KMS-11 (cell line): ENCODE measurements at regions not wholly inside any gene's neighbourhood (a gene's known extent, or its start where the extent isn't known, plus 50 kb on each side); places are given as distances from the start of the nearest gene placed in this dataset.

ENCODE experiments used
- H2AFZ ChIP-seq: fragments of 200-600 bp; sonication (generic); 2 replicates; pipeline ENCODE4 v1.6.1; 2016; ENCODE audit warnings: antibody characterized with exemption, mixed run types, low read depth
- H3K27ac ChIP-seq: fragments of 200-600 bp; sonication (generic); 2 replicates; pipeline ENCODE4 v1.6.1; 2016; ENCODE audit warnings: mild to moderate bottlenecking, mixed run types
- H3K27me3 ChIP-seq: fragments of 200-600 bp; sonication (generic); 2 replicates; pipeline ENCODE4 v1.6.1; 2017; ENCODE audit warnings: mild to moderate bottlenecking, low read depth, mixed run types, moderate library complexity; ENCODE audit not compliant: insufficient read depth
- H3K36me3 ChIP-seq: fragments of 200-600 bp; sonication (generic); 2 replicates; pipeline ENCODE4 v1.6.1; 2017; ENCODE audit warnings: mild to moderate bottlenecking, mixed run types; ENCODE audit not compliant: insufficient read depth
- H3K4me1 ChIP-seq: fragments of 200-600 bp; sonication (generic); 2 replicates; pipeline ENCODE4 v1.6.1; 2016; ENCODE audit warnings: mild to moderate bottlenecking, low read depth, mixed run types; ENCODE audit not compliant: poor library complexity, severe bottlenecking
- H3K4me2 ChIP-seq: fragments of 200-600 bp; sonication (generic); 2 replicates; pipeline ENCODE4 v1.7.0; 2016; ENCODE audit warnings: mild to moderate bottlenecking, mixed run types
- H3K4me3 ChIP-seq: fragments of 200-600 bp; sonication (generic); IDR thresholded peaks from 2 replicates; pipeline ENCODE4 v1.6.1; 2017; ENCODE audit warnings: low read depth, low read length, mixed read lengths; ENCODE audit not compliant: insufficient read depth
- H3K79me2 ChIP-seq: fragments of 200-600 bp; sonication (generic); 2 replicates; pipeline ENCODE4 v1.6.1; 2016; ENCODE audit warnings: low read depth, mixed run types; ENCODE audit not compliant: insufficient read depth
- H3K9ac ChIP-seq: fragments of 200-600 bp; sonication (generic); 2 replicates; pipeline ENCODE4 v1.6.1; 2016; ENCODE audit warnings: mild to moderate bottlenecking, mixed run types
- H4K20me1 ChIP-seq: fragments of 200-600 bp; sonication (generic); 2 replicates; pipeline ENCODE4 v1.6.1; 2016; ENCODE audit warnings: mild to moderate bottlenecking, mixed run types; ENCODE audit not compliant: insufficient read depth
- TF ChIP-seq, protein P1 (sequence below): fragments of 200-600 bp; sonication (generic); conservative IDR thresholded peaks from 2 replicates; pipeline ENCODE4 v1.6.1; 2017; ENCODE audit warnings: low read depth, mild to moderate bottlenecking, antibody characterized with exemption, low read length, moderate library complexity, mixed read lengths

DNA sequence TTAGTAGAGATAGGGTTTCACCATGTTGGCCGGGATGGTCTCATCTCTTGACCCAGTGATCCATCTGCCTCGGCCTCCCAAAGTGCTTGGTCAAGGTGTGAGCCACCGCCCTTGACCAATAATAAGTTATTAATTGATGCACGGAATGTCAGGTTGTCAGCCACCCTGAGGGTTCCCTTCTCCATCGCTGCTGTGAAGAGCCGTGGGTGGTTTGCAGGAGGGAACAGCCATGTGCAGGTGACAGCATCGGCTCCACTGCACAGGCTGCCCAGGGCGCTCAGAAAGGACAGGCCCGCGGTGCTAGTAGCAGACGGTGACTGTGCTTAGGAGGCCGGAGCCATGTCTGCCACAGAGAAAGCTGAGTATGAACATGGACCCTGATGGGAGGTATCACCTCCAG lies 814.0 kb downstream of the BRD1 start:
- H3K36me3 ChIP-seq: no peaks in the 10 kb centered on the region
- no peak overlapping the region for H3K4me2 ChIP-seq
- no peaks in the 10 kb centered on the region for H4K20me1 ChIP-seq
- H3K4me1 ChIP-seq: no peaks in the 10 kb centered on the region
- H3K9ac ChIP-seq: no peak overlapping the region
- no peak overlapping the region for H3K27ac ChIP-seq
- no peak overlapping the region for H3K4me3 ChIP-seq
- H2AFZ ChIP-seq: no peak overlapping the region
- TF ChIP-seq, protein P1, sequence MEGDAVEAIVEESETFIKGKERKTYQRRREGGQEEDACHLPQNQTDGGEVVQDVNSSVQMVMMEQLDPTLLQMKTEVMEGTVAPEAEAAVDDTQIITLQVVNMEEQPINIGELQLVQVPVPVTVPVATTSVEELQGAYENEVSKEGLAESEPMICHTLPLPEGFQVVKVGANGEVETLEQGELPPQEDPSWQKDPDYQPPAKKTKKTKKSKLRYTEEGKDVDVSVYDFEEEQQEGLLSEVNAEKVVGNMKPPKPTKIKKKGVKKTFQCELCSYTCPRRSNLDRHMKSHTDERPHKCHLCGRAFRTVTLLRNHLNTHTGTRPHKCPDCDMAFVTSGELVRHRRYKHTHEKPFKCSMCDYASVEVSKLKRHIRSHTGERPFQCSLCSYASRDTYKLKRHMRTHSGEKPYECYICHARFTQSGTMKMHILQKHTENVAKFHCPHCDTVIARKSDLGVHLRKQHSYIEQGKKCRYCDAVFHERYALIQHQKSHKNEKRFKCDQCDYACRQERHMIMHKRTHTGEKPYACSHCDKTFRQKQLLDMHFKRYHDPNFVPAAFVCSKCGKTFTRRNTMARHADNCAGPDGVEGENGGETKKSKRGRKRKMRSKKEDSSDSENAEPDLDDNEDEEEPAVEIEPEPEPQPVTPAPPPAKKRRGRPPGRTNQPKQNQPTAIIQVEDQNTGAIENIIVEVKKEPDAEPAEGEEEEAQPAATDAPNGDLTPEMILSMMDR: no peak
- no peaks in the 10 kb centered on the region for H3K27me3 ChIP-seq
- no peaks in the 10 kb centered on the region for H3K79me2 ChIP-seq

DNA sequence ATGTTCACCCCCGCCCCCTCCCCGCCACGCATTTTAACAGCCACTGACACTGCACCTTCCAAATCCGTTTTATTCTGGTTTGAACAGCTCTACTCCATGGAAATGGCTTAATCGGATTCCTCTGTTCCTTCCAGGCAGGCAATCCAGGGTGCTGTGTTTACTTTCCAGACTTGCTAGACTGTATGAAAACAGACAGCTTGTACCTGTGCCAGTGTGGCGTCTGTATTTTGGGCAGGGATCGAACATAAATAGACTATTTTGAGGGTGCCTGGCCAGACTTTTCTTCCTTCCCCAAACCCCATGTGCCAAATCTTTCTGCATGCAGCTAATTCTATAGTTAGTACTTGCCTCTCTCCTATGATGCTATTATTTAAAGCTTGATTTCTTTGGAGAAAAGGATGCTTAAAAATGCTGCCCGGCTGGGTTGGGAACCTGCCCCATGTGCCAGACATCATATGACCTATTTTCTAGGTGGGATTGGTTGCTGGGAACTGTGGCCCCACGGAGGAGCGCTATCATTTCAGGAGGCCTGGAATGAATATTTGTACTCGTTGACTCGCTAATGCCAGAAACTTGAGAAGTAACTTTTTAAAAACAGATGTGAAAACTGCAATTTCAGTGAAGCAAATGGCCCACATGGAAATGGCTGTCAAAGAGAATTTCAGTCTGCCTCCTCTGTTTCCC lies 814.8 kb downstream of the BRD1 start:
- Histone ChIP-seq H3K79me2 (no peaks in the 10 kb centered on the region), H3K36me3 (no peaks in the 10 kb centered on the region), H3K4me3 (no peak overlapping the region), H2AFZ (no peak overlapping the region), H3K9ac (no peak overlapping the region), H3K4me2 (no peak overlapping the region), H3K4me1 (no peaks in the 10 kb centered on the region), H4K20me1 (no peaks in the 10 kb centered on the region), H3K27ac (no peak overlapping the region), H3K27me3 (no peaks in the 10 kb centered on the region)
- TF ChIP-seq, protein P1: no peak

DNA sequence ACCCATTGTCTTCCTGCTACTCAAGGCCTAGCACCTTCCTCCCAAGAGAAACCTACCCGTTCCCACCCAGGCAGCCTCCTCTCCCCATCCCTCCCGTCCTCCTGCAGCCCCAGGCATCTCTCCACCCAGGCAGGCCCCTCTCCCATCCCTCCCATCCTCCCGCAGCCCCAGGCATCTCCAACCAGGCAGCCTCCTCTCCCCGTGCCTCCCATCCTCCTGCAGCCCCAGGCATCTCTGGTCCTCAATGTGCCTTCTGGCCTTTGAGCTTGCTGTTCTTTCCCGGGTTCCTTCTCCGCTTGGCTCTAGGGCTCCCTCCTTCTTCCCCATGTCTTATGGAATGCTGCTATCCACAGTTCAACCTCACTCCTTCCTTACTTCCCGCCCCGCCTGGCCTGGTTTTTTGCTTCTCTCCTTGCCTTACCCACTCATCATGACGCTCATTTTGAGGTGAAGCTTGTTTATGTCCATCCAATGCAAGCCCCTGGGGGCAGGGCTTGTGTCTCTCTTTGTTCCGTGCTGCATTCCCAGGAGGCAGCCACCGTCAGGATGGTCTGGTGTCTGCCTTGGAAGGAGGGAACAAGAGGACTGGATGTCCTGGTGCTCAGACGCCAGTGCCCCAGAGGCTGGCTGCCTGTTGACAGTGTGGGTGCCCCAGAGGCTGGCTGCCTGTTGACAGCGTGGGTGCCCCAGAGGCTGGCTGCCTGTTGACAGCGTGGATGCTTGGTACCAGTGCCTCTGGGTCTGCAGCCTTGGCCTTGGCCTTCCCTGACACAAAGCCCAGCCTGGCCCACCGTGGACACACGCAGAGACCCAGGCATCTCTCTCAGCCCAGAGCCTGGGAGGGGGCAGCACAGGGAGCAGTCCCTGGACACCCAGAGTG lies 815.7 kb downstream of the BRD1 start:
- H3K4me1 ChIP-seq: no peaks in the 10 kb centered on the region
- H3K4me3 ChIP-seq: no peak overlapping the region
- H4K20me1 ChIP-seq: no peaks in the 10 kb centered on the region
- TF ChIP-seq, protein P1: no peak
- no peak overlapping the region for H3K4me2 ChIP-seq
- H3K27me3 ChIP-seq: no peaks in the 10 kb centered on the region
- no peaks in the 10 kb centered on the region for H3K79me2 ChIP-seq
- no peak overlapping the region for H3K27ac ChIP-seq
- no peaks in the 10 kb centered on the region for H3K36me3 ChIP-seq
- H3K9ac ChIP-seq: no peak overlapping the region
- no peak overlapping the region for H2AFZ ChIP-seq

DNA sequence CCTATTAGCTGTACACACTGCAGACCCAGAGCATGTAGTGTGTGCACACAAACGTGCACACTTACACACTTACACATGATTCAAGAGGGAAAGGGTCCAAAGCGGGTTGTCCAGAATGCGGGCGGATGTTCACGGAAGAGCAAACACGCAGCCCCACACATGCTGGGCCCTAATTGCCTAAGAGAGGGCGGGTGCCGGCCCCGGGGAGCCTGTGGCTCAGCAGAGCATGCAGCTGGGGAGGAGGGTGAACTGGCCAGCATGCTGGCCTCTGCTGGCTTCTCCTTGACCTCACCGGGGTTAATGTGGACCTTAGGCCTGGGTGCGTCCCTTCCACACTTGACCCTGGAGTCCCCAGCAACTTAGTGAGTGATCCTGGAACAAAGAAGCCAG lies 816.3 kb downstream of the BRD1 start:
- TF ChIP-seq, protein P1: no peak
- no peaks in the 10 kb centered on the region for H3K4me1 ChIP-seq
- no peak overlapping the region for H3K4me2 ChIP-seq
- H3K27me3 ChIP-seq: no peaks in the 10 kb centered on the region
- H3K79me2 ChIP-seq: no peaks in the 10 kb centered on the region
- no peaks in the 10 kb centered on the region for H4K20me1 ChIP-seq
- H3K36me3 ChIP-seq: no peaks in the 10 kb centered on the region
- no peak overlapping the region for H2AFZ ChIP-seq
- no peak overlapping the region for H3K27ac ChIP-seq
- H3K9ac ChIP-seq: no peak overlapping the region
- no peak overlapping the region for H3K4me3 ChIP-seq
